ENCODE measurements at regions not wholly inside any gene's neighbourhood (a gene's known extent, or its start where the extent isn't known, plus 50 kb on each side); places are given as distances from the start of the nearest gene placed in this dataset.

GRCh38 chr16:26665166-26665939 lies 401.4 kb upstream of the C16orf82 start:
- H3K4me3 ChIP-seq (ENCODE audit: low read depth, low read length), result no peak overlapping the region
- no peak for TF ChIP-seq CTCF (conservative IDR thresholded peaks at IDR 0.05; ENCODE audit: low read depth, low read length)
- DNase-seq (ENCODE audit: low read depth), result no peak

GRCh38 chr16:26666486-26666885 lies 400.2 kb upstream of the C16orf82 start:
- DNase-seq (ENCODE audit: low read depth), result no peak
- TF ChIP-seq CTCF (conservative IDR thresholded peaks at IDR 0.05; ENCODE audit: low read depth, low read length), result no peak
- H3K4me3 ChIP-seq (ENCODE audit: low read depth, low read length), result no peak overlapping the region

- DNase-seq (ENCODE audit: low read depth), result no peak
- no peak overlapping the region for H3K4me3 ChIP-seq (ENCODE audit: low read depth, low read length)
Observed at GRCh38 chr16:26667307-26667706, 399.4 kb upstream of the C16orf82 start.

DNA sequence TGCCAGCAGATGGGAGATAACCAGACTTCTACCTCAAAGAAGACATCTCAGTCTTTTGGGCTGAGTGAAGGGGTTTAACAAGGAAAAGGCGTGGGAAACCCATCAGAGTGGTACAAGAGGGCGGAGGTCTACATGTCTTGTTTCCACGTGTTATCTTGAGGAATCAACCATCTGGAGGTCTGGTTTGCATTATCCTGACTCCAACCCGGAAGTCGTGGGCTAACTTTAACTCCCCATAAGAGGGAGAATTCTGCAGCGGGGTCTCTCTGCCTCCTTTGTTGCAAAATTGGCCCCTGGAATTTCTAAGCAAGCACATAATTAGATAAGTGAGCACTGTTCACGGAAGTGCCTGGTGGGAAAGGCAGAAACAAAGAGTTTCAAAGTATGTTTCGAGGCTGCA lies 398.7 kb upstream of the C16orf82 start:
- no peak for DNase-seq (ENCODE audit: low read depth)
- no peak overlapping the region for H3K4me3 ChIP-seq (ENCODE audit: low read depth, low read length)
- no peak for TF ChIP-seq CTCF (conservative IDR thresholded peaks at IDR 0.05; ENCODE audit: low read depth, low read length)

More at GRCh38 chr16:26667307-26667706, 399.4 kb upstream of the C16orf82 start:
- no peak for TF ChIP-seq CTCF (conservative IDR thresholded peaks at IDR 0.05; ENCODE audit: low read depth, low read length)

DNA sequence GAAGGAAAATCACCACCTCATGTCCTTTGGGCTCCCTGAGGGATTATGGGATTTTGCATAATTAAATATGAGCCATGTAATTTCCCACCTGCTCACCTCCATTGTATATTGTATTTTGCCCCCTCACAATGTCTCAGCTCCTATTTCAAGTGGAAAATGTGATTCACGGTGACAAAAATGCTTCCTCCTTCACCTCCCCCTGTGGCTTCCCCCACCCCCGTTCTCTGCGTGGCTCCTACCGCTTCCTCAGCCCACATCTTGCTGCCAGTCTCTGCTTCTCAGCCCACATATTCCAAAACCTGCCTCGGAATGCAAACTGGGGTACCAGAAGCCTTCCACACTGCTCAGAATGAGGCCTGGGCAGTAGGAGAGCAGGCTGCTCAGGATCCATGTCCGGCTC lies 394.5 kb upstream of the C16orf82 start:
- H3K4me3 ChIP-seq (ENCODE audit: low read depth, low read length), result no peak overlapping the region
- no peak for TF ChIP-seq CTCF (conservative IDR thresholded peaks at IDR 0.05; ENCODE audit: low read depth, low read length)
- no peak for DNase-seq (ENCODE audit: low read depth)

DNA sequence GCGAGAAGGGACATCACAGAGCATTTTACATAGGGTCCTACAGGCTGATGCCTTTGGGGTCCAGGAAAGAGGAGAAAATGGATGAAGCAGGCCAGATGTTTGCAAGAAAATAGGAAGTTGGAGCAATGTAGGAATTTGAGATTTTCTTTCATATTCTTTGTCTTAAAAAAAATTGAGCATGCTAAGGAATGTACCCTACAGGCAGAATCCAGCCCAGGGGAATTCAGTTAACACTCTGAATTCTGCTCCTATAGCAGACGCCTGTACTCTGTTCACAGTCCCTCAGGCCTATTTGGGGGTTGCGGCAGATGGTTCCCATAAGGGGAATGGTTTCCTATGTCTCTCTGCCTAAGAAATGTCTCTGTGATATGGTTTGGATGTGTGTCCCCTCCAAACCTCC lies 393.7 kb upstream of the C16orf82 start:
- TF ChIP-seq CTCF (conservative IDR thresholded peaks at IDR 0.05; ENCODE audit: low read depth, low read length), result no peak
- DNase-seq (ENCODE audit: low read depth), result no peak
- no peak overlapping the region for H3K4me3 ChIP-seq (ENCODE audit: low read depth, low read length)

DNA sequence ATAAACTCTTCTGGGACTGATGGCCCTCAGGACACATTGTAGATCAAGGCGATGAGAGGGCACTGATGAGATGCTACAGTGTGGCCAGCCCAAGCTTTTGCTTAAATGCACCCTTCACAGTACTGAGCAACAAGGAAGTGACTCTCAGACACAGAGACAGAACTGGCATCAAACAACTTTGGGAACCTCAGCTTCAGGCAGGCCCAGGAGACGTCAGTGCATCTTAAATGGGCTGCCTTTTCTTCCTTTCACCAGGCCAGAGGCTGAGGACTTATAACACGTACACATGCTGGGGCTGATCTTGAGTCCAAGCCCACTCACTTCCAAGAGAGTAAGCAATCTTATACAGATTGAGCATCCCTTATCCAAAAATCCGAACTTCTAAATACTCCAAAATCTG lies 386.1 kb upstream of the C16orf82 start:
- no peak overlapping the region for H3K4me3 ChIP-seq (ENCODE audit: low read depth, low read length)
- TF ChIP-seq CTCF (conservative IDR thresholded peaks at IDR 0.05; ENCODE audit: low read depth, low read length), result no peak
- DNase-seq (ENCODE audit: low read depth), result no peak
